HUES64 (cell line): ENCODE measurements at regions not wholly inside any gene's neighbourhood (a gene's known extent, or its start where the extent isn't known, plus 50 kb on each side); places are given as distances from the start of the nearest gene placed in this dataset.

Experiments
- H3K27ac ChIP-seq: 2 replicates; pipeline ENCODE4 v1.7.0; 2013; ENCODE audit warnings: low read depth, low read length, inconsistent platforms
- H3K27me3 ChIP-seq: 2 replicates; pipeline ENCODE4 v1.6.1; 2013; ENCODE audit warnings: mild to moderate bottlenecking, low read length; ENCODE audit not compliant: insufficient read depth
- H3K36me3 ChIP-seq: 2 replicates; pipeline ENCODE4 v1.6.1; 2013; ENCODE audit warnings: mild to moderate bottlenecking, low read length; ENCODE audit not compliant: insufficient read depth
- H3K4me1 ChIP-seq: 2 replicates; pipeline ENCODE4 v1.6.1; 2013; ENCODE audit warnings: mild to moderate bottlenecking, low read length, moderate library complexity; ENCODE audit not compliant: insufficient read depth
- H3K4me3 ChIP-seq: 2 replicates; pipeline ENCODE4 v1.5.1; 2013; ENCODE audit warnings: mild to moderate bottlenecking, low read length, moderate library complexity
- H3K9ac ChIP-seq: 2 replicates; pipeline ENCODE4 v1.6.1; 2013; ENCODE audit warnings: mild to moderate bottlenecking, low read depth, low read length
- H3K9me3 ChIP-seq: 2 replicates; pipeline ENCODE4 v1.6.1; 2013; ENCODE audit warnings: low read depth, low read length; ENCODE audit not compliant: insufficient read depth
- WGBS: fragments of 150-250, 120-280 bp; methylation state at CpG from one replicate; pipeline ENCODE4 v1.1.7; 2013; ENCODE audit warnings: missing lambda C conversion rate; 5-methylcytosine and 5-hydroxymethylcytosine counted together

DNA sequence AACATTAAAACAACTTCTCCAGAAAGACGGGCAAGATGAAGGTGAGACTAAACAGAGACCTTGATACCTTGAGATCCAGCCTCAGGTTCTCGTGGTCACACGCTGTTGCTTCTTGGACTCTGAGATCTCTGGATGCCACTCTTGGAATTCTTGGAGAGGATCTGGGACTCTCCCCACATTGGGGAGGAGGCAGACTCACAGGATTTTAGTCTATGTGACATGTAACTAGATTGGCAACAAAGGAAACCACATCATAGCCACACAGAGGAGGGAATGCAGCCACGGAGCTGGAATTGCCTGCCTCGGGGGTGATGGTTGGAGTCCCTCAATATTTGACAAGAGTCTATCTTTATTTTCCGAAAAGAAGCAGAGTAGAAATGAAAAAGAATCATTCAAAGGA lies 78.8 kb upstream of the IGFBP5 start:
- 88% methylated on average over 6 of the region's 6 CpGs for WGBS
- no peak overlapping the region for H3K27ac ChIP-seq

DNA sequence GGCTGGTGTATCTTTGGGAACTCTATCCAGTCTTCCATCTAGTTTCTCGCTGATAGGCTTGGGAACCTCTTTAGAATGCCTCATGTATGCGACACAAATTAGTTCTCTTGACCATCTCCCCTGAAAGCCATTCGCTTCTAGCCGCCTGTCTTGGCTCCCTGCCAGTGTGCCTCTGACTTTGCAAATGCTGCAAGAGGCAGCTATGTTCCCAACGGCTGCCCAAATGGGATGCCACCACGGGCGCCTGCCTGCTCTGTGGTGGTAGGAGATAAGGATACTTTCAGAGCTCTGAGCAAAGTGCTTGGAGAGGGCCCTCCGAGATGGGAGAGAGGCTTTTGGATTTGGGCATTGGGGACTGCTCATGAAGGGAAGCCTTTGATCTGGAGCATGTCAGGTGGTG lies 77.7 kb upstream of the IGFBP5 start:
- Histone ChIP-seq H3K36me3 (no peaks in the 10 kb centered on the region), H3K9me3 (no peaks in the 10 kb centered on the region), H3K4me1 (peaks cover 17% of the 10 kb centered on the region), H3K9ac (no peak overlapping the region), H3K27ac (no peak overlapping the region), H3K4me3 (no peak overlapping the region), H3K27me3 (no peaks in the 10 kb centered on the region)
- WGBS, result 87% methylated on average over 8 of the region's 8 CpGs

More for the DNA sequence above, 78.8 kb upstream of the IGFBP5 start:
- Histone ChIP-seq H3K9ac (no peak overlapping the region), H3K9me3 (no peaks in the 10 kb centered on the region), H3K4me1 (peaks cover 17% of the 10 kb centered on the region), H3K27me3 (no peaks in the 10 kb centered on the region), H3K36me3 (no peaks in the 10 kb centered on the region), H3K4me3 (no peak overlapping the region)

DNA sequence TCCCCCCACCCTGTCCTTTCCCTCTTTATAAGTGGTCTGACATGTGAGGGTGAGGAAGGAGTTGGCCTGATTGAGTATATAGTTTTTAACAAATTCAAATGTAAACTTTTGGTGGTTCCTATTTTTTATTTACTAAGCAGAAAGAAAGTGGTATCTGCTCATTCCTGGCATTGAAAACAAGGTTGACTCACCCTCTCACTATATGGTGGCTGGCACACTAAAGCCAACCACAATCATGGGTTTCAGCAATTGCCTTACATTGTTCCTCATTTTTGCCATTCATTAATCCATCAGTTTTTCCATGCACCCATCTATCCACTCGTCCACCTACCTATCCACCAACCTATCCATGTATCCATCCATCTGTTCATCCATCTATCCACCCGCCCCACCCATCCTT lies 75.4 kb upstream of the IGFBP5 start:
- Histone ChIP-seq H3K4me3 (no peak overlapping the region), H3K9ac (no peak overlapping the region), H3K4me1 (peaks cover 24% of the 10 kb centered on the region), H3K27me3 (no peaks in the 10 kb centered on the region), H3K27ac (no peak overlapping the region; the same call in 1 of the 2 replicates), H3K36me3 (no peaks in the 10 kb centered on the region), H3K9me3 (no peaks in the 10 kb centered on the region)
- WGBS, result 85% methylated on average over 2 of the region's 2 CpGs

DNA sequence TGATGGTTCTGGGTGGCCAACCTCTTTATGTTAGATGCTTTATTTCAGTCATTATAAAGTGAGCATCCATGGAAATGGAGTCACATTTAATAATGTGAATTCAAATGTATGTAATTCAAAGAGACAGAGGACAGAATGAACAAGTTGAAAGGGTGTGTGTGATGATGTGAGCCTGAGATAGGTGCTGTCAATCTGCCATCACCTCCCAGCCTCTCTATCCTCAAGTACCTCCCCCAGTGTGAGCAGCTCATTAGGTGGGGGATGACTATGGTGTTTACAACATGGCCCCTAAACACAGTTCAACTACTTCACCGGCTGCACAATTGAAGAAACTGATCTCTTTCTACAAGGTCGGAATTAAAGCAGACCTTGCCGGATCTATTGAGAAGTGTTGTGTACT lies 74.7 kb upstream of the IGFBP5 start:
- H3K36me3 ChIP-seq, result no peaks in the 10 kb centered on the region
- peak overlapping the region; percentile 51; the same call in 1 of the 2 replicates for H3K27ac ChIP-seq
- H3K9me3 ChIP-seq, result no peaks in the 10 kb centered on the region
- peaks cover 30% of the 10 kb centered on the region for H3K4me1 ChIP-seq
- H3K4me3 ChIP-seq, result no peak overlapping the region
- 78% methylated on average over 3 of the region's 3 CpGs for WGBS
- H3K9ac ChIP-seq, result no peak overlapping the region
- no peaks in the 10 kb centered on the region for H3K27me3 ChIP-seq

DNA sequence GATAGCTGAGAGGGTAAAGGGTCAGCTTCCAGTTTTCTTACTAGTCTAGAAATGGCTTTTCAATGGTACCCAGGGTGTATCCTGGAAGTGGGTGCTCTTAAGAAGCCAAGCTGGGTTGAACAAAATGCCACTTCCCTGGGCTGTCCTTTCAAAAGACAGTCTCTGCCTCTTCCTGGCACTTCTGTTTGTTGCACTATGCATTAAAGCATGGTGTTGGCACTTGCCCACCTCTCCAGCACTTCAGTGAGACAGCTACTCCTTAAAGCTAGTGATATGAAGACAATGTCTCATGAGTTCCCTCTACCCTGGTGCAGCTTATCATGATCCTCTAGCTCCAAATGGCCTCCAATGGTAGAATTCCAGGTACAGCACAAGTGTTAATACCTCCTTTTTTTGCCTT lies 74.3 kb upstream of the IGFBP5 start:
- Histone ChIP-seq H3K27ac (no peak overlapping the region), H3K9ac (no peak overlapping the region), H3K27me3 (no peaks in the 10 kb centered on the region), H3K4me1 (peaks cover 34% of the 10 kb centered on the region), H3K9me3 (no peaks in the 10 kb centered on the region), H3K4me3 (no peak overlapping the region), H3K36me3 (no peaks in the 10 kb centered on the region)

DNA sequence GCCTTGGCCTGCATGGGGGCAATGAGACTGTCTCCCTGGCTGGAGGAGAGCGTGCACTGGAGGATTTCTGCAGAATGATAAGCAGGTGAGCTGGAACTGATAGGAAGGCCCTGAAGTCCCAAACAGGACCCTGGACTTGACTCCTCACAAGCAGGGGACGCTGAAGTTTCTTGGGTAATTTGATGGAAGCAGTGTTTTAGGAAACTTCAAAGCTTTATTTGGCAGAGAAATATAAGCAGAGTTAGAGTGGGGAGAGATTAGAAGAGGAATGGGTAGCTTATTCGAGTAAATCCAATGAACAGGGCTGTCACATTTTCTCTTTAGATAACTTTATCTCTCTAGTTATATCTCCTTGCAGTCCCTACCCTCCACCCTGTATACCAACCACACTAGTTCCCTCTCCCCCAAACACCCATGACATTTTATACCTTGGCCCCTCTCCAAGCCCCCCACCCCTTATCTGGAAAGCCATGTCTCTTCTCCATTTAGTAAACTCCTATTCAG lies 73.6 kb upstream of the IGFBP5 start:
- Histone ChIP-seq H3K9ac (no peak overlapping the region), H3K4me1 (peaks cover 35% of the 10 kb centered on the region), H3K36me3 (no peaks in the 10 kb centered on the region), H3K27me3 (no peaks in the 10 kb centered on the region), H3K27ac (no peak overlapping the region), H3K9me3 (no peaks in the 10 kb centered on the region), H3K4me3 (no peak overlapping the region)
- WGBS, result 87% methylated on average over 3 of the region's 3 CpGs

DNA sequence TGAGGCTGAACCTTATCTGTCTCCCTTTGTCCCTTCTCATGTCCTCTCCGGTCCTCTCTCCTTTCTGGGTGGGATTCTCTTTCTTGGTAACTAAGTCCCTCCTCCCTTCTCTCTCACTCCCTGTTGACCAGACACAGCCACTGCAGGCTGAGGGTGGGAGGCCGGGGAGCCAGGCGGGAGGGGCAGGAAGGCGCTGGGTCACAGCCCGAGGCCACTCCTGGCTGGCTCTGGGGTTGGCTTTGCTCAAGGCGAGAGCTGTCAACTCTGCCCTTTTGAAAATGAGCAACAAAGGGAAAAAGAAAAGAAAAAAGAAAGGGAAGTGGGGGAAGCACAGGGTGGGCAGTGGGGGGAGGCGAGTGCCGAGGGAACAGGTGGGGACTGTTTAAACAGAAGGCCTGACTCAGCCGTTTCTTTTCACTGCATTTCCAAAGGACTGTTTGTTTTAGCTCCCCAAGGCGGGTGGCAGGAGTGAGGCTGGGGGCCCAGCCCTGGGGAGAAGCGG lies 70.5 kb upstream of the IGFBP5 start:
- H3K9ac ChIP-seq, result peak overlapping the region; percentile 12; the same call in 1 of the 2 replicates
- 13% methylated on average over 11 of the region's 11 CpGs for WGBS
- H3K4me1 ChIP-seq, result peaks cover 42% of the 10 kb centered on the region
- no peaks in the 10 kb centered on the region for H3K9me3 ChIP-seq
- H3K27ac ChIP-seq, result peak overlapping the region; percentile 88
- H3K4me3 ChIP-seq, result no peak overlapping the region
- H3K36me3 ChIP-seq, result no peaks in the 10 kb centered on the region
- no peaks in the 10 kb centered on the region for H3K27me3 ChIP-seq

DNA sequence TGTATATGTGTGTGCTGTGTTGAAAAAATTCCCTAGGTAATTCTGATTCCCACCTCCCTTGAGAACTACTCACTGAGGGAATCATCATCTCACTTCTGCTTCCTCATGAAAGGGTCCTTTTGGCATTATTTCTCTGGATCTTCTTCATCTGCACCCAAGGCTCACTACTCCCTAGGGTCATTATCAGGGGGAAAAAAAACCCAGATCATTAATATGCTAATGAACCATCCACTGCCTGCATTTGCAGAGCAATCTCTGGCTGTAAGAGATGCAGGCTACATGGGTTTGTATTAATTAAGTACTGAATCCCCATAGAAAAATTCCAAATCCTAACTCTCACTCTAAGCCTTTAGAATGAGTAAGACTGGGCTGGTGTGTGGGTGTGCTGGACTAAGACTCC lies 68.0 kb upstream of the IGFBP5 start:
- Histone ChIP-seq H3K27me3 (no peaks in the 10 kb centered on the region), H3K36me3 (no peaks in the 10 kb centered on the region), H3K4me1 (peaks cover 38% of the 10 kb centered on the region), H3K9ac (no peak overlapping the region), H3K4me3 (no peak overlapping the region), H3K9me3 (no peaks in the 10 kb centered on the region), H3K27ac (no peak overlapping the region)

DNA sequence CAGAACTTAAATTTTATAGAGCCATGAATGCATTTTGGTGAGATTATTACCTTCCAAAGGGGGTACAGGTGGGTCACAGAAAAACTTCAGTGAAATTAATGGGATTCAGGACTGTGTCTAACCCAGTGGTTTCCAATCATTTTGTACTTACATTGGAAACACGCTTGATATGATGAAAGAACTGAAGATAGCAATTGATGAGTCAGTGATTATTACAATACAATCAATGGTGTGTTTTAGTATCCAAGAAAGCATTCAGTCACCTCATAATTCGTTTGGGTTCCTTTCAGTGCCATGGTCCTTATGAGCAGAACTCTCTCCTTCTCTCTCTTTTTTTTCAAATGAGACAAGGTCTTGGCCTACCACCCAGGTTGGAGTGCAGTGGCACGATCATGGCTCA lies 66.5 kb upstream of the IGFBP5 start:
- Histone ChIP-seq H3K4me3 (no peak overlapping the region), H3K9ac (no peak overlapping the region), H3K27me3 (no peaks in the 10 kb centered on the region), H3K27ac (no peak overlapping the region), H3K4me1 (peaks cover 29% of the 10 kb centered on the region), H3K9me3 (no peaks in the 10 kb centered on the region), H3K36me3 (no peaks in the 10 kb centered on the region)
- 94% methylated on average over 3 of the region's 3 CpGs for WGBS

DNA sequence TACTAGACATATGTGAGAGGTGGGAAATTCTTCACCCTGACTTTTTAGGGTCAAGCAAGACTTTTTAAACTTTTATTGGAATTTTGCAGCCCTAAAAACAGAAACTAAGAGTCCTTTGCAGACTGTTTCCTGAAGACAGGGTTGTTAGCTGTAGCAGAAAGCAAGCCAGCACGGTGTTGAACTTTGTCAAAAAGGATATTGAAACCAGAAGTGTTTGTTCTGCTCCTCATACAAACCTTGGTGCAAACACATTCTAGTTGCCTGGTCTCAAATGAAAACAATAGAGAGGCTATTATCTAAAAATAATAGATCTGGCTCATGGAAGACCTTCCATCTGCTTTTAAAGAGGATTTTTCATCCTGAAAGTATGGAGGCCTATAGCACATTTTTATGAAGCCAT lies 65.8 kb upstream of the IGFBP5 start:
- Histone ChIP-seq H3K9ac (no peak overlapping the region), H3K4me1 (peaks cover 22% of the 10 kb centered on the region), H3K27me3 (no peaks in the 10 kb centered on the region), H3K9me3 (no peaks in the 10 kb centered on the region), H3K36me3 (no peaks in the 10 kb centered on the region), H3K27ac (no peak overlapping the region), H3K4me3 (no peak overlapping the region)
- WGBS, result 80% methylated on average over 1 of the region's 1 CpG

DNA sequence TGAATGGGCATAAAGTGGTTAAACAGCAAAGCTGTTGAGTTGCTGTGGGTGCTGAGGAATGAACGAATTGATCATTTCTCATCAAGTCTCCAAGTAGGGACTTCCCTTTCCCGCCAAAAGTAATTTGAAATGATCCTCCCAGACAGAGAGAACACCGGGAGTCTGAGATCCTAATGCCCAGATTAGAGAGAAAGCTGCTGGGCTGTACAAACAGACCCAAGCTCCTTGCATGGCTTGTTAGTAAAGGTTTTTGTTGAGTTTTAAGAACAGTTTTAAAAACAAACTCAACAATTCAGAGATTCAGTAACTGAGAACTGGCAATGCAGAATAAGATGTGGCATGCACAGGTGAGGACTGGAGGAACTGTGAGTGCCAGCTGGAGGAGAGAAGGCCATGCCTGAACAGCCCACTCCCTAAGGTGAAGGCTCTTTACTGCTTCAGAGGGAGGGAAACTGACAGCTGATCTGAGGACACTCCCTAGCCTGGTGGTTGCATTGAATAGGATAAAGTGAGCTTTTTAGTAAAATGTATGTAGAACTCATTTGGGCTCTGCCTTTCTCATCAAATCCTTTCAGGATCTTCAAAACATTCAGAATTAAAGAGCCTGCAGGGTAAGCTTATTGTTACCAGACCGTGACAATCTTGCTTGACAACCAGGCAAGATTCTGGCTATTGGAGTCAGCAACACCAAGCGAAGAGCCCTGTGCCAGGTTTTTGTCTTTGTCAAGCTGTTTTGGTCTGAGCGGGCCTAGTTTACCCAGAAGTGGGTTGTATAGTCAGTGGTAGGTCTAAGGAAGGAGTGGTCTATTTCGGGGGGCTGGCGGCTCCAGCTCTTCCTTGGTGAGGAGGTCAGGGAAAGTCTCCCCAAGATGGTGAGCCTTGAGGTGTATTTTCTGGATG lies 63.2 kb upstream of the IGFBP5 start:
- Histone ChIP-seq H3K27ac (no peak overlapping the region), H3K27me3 (no peaks in the 10 kb centered on the region)
- 90% methylated on average over 8 of the region's 8 CpGs for WGBS

More for the DNA sequence above, 63.2 kb upstream of the IGFBP5 start:
- Histone ChIP-seq H3K4me3 (no peak overlapping the region), H3K36me3 (no peaks in the 10 kb centered on the region), H3K4me1 (peaks cover 4% of the 10 kb centered on the region; the same call in 1 of the 2 replicates), H3K9me3 (no peaks in the 10 kb centered on the region), H3K9ac (no peak overlapping the region)
